ENCODE measurements at regions not wholly inside any gene's neighbourhood (a gene's known extent, or its start where the extent isn't known, plus 50 kb on each side); places are given as distances from the start of the nearest gene placed in this dataset.

DNA sequence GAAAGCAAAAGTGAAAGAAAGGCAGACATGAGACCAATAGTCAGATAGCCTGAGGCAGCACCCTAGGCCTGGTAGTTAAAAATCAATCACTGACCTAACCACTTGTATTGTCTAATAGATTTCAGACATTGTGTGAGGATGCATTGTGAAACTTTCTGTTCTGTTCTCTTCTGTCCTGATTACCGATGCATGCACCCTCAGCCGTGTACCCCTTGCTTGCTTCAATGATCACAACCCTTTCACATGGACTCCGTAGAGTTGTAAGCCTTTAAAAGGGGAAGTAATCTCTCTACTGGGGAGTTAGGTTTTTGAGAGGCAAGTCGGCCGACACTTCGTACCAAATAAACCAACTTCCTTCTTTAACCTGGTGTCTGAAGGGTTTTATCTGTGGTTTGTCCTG lies 801.6 kb upstream of the TSPY4 start:
- ATAC-seq (no peak), DNase-seq (no peak)
- intact Hi-C loops (cut with DNase I) = no loop called here
- H3K4me1 ChIP-seq = no peaks in the 10 kb centered on the region
- no peak overlapping the region for H3K27ac ChIP-seq
- TF ChIP-seq, protein P1, sequence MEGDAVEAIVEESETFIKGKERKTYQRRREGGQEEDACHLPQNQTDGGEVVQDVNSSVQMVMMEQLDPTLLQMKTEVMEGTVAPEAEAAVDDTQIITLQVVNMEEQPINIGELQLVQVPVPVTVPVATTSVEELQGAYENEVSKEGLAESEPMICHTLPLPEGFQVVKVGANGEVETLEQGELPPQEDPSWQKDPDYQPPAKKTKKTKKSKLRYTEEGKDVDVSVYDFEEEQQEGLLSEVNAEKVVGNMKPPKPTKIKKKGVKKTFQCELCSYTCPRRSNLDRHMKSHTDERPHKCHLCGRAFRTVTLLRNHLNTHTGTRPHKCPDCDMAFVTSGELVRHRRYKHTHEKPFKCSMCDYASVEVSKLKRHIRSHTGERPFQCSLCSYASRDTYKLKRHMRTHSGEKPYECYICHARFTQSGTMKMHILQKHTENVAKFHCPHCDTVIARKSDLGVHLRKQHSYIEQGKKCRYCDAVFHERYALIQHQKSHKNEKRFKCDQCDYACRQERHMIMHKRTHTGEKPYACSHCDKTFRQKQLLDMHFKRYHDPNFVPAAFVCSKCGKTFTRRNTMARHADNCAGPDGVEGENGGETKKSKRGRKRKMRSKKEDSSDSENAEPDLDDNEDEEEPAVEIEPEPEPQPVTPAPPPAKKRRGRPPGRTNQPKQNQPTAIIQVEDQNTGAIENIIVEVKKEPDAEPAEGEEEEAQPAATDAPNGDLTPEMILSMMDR (IDR thresholded peaks at IDR 0.05) = no peak
- H3K27me3 ChIP-seq (ENCODE audit: low read depth) = no peaks in the 10 kb centered on the region
- no peaks in the 10 kb centered on the region for H3K9me3 ChIP-seq
- H3K36me3 ChIP-seq = no peaks in the 10 kb centered on the region
- no peak overlapping the region for H3K4me3 ChIP-seq

DNA sequence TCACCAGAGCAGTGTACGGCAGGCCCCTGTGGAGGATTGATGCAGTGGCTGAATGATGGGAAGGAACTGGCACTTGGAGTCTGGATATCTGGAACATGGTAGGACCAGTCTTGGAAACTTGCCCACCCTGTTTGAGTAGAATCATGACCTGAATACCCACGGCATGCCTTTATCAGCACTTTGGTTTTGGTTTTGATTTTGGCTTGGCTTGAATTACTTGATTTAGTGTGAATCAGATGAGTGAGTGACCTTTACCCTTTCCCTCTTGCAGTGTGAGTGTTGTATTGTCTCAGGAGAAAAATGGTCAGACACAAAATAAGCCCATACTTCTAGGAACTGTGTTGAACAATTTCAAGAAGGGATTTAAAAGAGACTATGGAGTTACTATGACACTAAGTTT lies 801.0 kb upstream of the TSPY4 start:
- Histone ChIP-seq H3K9me3 (no peaks in the 10 kb centered on the region), H3K4me3 (no peak overlapping the region), H3K36me3 (no peaks in the 10 kb centered on the region), H3K4me1 (no peaks in the 10 kb centered on the region), H3K27me3 (ENCODE audit: low read depth) (no peaks in the 10 kb centered on the region), H3K27ac (no peak overlapping the region)
- TF ChIP-seq, protein P1 (IDR thresholded peaks at IDR 0.05) = no peak
- no peak for ATAC-seq
- DNase-seq = no peak
- intact Hi-C loops (cut with DNase I) = no loop called here

DNA sequence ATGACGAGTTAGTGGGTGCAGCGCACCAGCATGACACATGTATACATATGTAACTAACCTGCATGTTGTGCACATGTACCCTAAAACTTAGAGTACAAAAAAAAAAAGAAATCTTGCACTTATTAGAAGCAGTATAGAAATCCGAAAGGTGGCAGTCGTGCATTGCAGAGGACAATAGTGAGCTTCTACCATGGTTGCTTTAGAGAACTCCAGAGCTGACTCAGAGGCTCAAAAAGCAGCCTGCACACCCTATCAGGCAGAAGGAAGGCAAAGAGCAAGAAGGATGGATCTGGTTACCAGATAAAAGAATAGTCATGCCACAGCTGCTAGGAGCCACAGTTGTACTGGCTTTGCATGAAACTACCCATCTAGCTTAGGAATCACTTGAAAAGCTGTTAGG lies 796.0 kb upstream of the TSPY4 start:
- H3K36me3 ChIP-seq = no peaks in the 10 kb centered on the region
- H3K27me3 ChIP-seq (ENCODE audit: low read depth) = no peaks in the 10 kb centered on the region
- H3K9me3 ChIP-seq = no peaks in the 10 kb centered on the region
- TF ChIP-seq, protein P1 (IDR thresholded peaks at IDR 0.05) = no peak
- DNase-seq (no peak), ATAC-seq (no peak)
- H3K4me1 ChIP-seq = no peaks in the 10 kb centered on the region
- intact Hi-C loops (cut with DNase I) = no loop called here
- H3K4me3 ChIP-seq = no peak overlapping the region
- no peak overlapping the region for H3K27ac ChIP-seq

DNA sequence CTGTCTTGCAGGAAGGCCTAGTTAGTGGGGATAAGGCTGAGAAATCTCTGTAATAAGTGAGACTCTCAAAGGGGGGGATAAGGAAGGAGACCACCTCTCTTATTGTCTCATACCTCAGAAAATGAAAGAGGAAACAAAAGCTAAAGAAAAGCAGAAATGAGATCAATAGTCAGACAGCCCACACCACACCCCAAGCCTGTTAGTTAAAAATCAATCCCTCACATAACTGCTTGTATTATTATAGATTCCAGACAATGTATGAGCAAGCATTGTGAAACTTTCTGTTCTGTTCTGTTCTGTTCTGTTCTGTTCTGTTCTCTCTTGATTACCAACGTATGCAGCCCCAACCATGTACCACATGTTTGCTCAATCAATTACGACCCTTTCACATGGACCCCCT lies 792.5 kb upstream of the TSPY4 start:
- intact Hi-C loops (cut with DNase I) = no loop called here
- Histone ChIP-seq H3K4me1 (no peaks in the 10 kb centered on the region), H3K27me3 (ENCODE audit: low read depth) (no peaks in the 10 kb centered on the region), H3K4me3 (no peak overlapping the region), H3K36me3 (no peaks in the 10 kb centered on the region), H3K27ac (no peak overlapping the region), H3K9me3 (no peaks in the 10 kb centered on the region)
- no peak for DNase-seq
- TF ChIP-seq, protein P1 (IDR thresholded peaks at IDR 0.05) = no peak
- no peak for ATAC-seq

DNA sequence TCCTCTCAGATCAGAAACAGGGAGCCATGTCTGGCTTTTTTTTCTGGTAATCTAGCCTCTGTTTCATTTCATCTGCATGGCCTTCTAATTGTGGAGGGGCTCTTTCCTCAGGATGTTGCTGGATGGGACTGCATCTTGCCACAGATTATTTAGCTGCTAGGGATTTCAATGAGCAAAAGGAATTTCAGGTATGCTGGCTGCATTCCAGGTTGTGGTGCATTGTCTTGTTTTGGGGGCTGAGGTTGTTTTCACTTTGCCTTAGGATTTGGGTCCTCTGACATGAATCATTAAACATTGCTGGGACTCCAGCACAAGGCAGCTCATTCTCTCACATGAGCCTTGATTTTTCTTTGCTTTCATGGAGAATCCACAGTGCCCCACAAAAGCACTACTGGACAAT lies 789.3 kb upstream of the TSPY4 start:
- Histone ChIP-seq H3K27ac (no peak overlapping the region), H3K4me3 (no peak overlapping the region), H3K27me3 (ENCODE audit: low read depth) (no peaks in the 10 kb centered on the region), H3K36me3 (no peaks in the 10 kb centered on the region), H3K4me1 (no peaks in the 10 kb centered on the region), H3K9me3 (no peaks in the 10 kb centered on the region)
- ATAC-seq (no peak), DNase-seq (no peak)
- TF ChIP-seq, protein P1 (IDR thresholded peaks at IDR 0.05) = no peak
- intact Hi-C loops (cut with DNase I) = no loop called here

DNA sequence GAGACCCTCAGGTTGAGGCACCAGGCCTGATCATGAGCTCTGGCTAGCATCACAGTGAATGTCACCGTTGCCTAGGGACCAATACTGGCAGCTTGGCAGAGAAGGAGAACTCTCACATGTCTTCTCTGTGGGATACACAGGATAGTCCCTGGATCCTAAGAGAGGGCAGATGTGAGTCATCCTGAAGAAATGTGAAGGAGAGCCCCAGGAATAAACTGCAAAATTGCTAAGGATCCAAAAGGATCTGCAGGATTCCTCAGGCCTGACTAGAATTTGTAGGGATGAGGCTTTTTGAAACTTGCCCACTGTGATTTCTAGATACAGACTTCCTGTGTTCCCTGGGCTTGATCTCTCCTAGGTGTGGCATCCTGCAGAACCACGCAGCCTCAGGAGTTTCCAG lies 785.9 kb upstream of the TSPY4 start:
- H3K36me3 ChIP-seq = no peaks in the 10 kb centered on the region
- no peak overlapping the region for H3K27ac ChIP-seq
- ATAC-seq (no peak), DNase-seq (no peak)
- H3K4me3 ChIP-seq = no peak overlapping the region
- intact Hi-C loops (cut with DNase I) = no loop called here
- H3K27me3 ChIP-seq (ENCODE audit: low read depth) = no peaks in the 10 kb centered on the region
- TF ChIP-seq, protein P1 (IDR thresholded peaks at IDR 0.05) = no peak
- H3K9me3 ChIP-seq = no peaks in the 10 kb centered on the region
- H3K4me1 ChIP-seq = no peaks in the 10 kb centered on the region
